Tibial nerve (tissue), 4 donors: ENCODE measurements at regions not wholly inside any gene's neighbourhood (a gene's known extent, or its start where the extent isn't known, plus 50 kb on each side); places are given as distances from the start of the nearest gene placed in this dataset.

Experiments used
- DNase-seq, 2 donors: peaks; one replicate each; pipeline ENCODE4 v3.0.0-alpha.2; 2019; ENCODE audit warnings: low spot score in 2 of 2
- H3K27ac ChIP-seq, 4 donors: fragments of 200-600 bp; sonication (generic) in 3 of 4; one replicate each; pipeline ENCODE4 v1.5.1; 2017 to 2019; ENCODE audit warnings: mild to moderate bottlenecking in 1 of 4
- H3K27me3 ChIP-seq, 2 donors: fragments of 200-600 bp; sonication (generic) in 1 of 2; one replicate each; pipeline versions ENCODE4 v1.5.1 to v1.6.0; 2017 to 2019
- H3K36me3 ChIP-seq, 3 donors: fragments of 200-600 bp; sonication (generic); one replicate each; pipeline ENCODE4 v1.5.1; 2018 to 2019
- H3K4me1 ChIP-seq, 4 donors: fragments of 200-600 bp; sonication (generic) in 3 of 4; one replicate each; pipeline ENCODE4 v1.5.1; 2017 to 2019
- H3K4me3 ChIP-seq, 4 donors: fragments of 200-600 bp; sonication (generic) in 3 of 4; one replicate each; pipeline ENCODE4 v1.5.1; 2017 to 2019; ENCODE audit warnings: mild to moderate bottlenecking in 1 of 4, moderate library complexity in 1 of 4
- H3K9me3 ChIP-seq, 4 donors: fragments of 200-600 bp; sonication (generic) in 3 of 4; one replicate each; pipeline ENCODE4 v1.5.1; 2017 to 2019
- CTCF ChIP-seq, 5 experiments: fragments of 200-600 bp in 3 of 5; fragments of 450-650 bp in 2 of 5; sonication (generic) in 3 of 5; IDR thresholded peaks; one replicate each; pipeline ENCODE4 v1.5.1; 2016 to 2019; ENCODE audit warnings: antibody characterized with exemption in 5 of 5, mild to moderate bottlenecking in 3 of 5, moderate library complexity in 2 of 5
- EP300 ChIP-seq, 2 donors: sonication (generic); formaldehyde crosslinking; IDR thresholded peaks; one replicate each; pipeline ENCODE4 v1.6.1; 2017; ENCODE audit warnings: antibody characterized with exemption in 2 of 2, mild to moderate bottlenecking in 1 of 2
- POLR2A ChIP-seq, 2 donors: fragments of 450-650 bp; IDR thresholded peaks; one replicate each; pipeline ENCODE4 v1.6.1; 2017; ENCODE audit warnings: antibody characterized with exemption in 2 of 2, mild to moderate bottlenecking in 2 of 2, moderate library complexity in 2 of 2
- WGBS, 2 donors: methylation state at CpG; one replicate each; pipeline ENCODE4 v1.1.5; 2018; 5-methylcytosine and 5-hydroxymethylcytosine counted together

DNA sequence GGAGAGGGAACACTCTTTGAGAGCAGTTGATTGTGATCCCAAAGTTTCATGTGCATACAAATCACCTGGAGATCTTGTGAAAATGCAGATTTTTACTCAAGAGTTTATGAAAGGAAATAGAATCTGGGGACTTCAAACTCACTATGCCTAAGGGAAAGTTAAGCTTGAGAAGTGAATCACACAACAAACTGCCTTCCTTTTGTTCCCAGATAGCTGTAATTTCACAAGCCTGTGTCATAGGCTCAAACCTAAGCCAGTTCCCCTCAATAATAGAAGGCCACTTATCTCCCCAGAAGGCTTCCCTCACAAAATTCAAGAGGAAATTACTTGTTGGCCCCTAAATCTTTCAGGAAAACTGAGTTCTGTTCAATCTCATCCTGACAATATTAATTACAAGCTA, 132.8 kb upstream of the MAGEB16 start:
- no peaks in the 10 kb centered on the region for H3K9me3 ChIP-seq
- no peak overlapping the region for H3K4me3 ChIP-seq
- TF ChIP-seq EP300 (IDR thresholded peaks at IDR 0.05) (no peak), CTCF (IDR thresholded peaks at IDR 0.05) (no peak), POLR2A (IDR thresholded peaks at IDR 0.05) (no peak)
- DNase-seq: no peak
- H3K4me1 ChIP-seq: no peaks in the 10 kb centered on the region
- H3K27me3 ChIP-seq: no peaks in the 10 kb centered on the region
- no peaks in the 10 kb centered on the region for H3K36me3 ChIP-seq
- H3K27ac ChIP-seq: no peak overlapping the region

- H3K9me3 ChIP-seq: no peaks in the 10 kb centered on the region
- H3K27me3 ChIP-seq: no peaks in the 10 kb centered on the region
- H3K4me3 ChIP-seq: no peak overlapping the region
- no peaks in the 10 kb centered on the region for H3K4me1 ChIP-seq
- no peak for TF ChIP-seq CTCF (IDR thresholded peaks at IDR 0.05)
- TF ChIP-seq EP300 (IDR thresholded peaks at IDR 0.05): no peak
- TF ChIP-seq POLR2A (IDR thresholded peaks at IDR 0.05): no peak
- H3K27ac ChIP-seq: no peak overlapping the region
- no peaks in the 10 kb centered on the region for H3K36me3 ChIP-seq
- 88 to 95% methylated on average over 5 of the region's 5 CpGs for WGBS, 2 donors
- no peak for DNase-seq
Measured at GRCh38 chrX:35670889-35671288, 127.3 kb upstream of the MAGEB16 start.

- no peak overlapping the region for H3K4me3 ChIP-seq
- DNase-seq: no peak
- no peak overlapping the region for H3K27ac ChIP-seq
- no peaks in the 10 kb centered on the region for H3K27me3 ChIP-seq
- no peaks in the 10 kb centered on the region for H3K9me3 ChIP-seq
- no peaks in the 10 kb centered on the region for H3K4me1 ChIP-seq
- H3K36me3 ChIP-seq: no peaks in the 10 kb centered on the region
- 43 to 54% methylated on average over 2 of the region's 2 CpGs for WGBS, 2 donors
- TF ChIP-seq CTCF (IDR thresholded peaks at IDR 0.05) (no peak), POLR2A (IDR thresholded peaks at IDR 0.05) (no peak), EP300 (IDR thresholded peaks at IDR 0.05) (no peak)
Measured at GRCh38 chrX:35675151-35675550, 123.0 kb upstream of the MAGEB16 start.

- TF ChIP-seq EP300 (IDR thresholded peaks at IDR 0.05) (no peak), POLR2A (IDR thresholded peaks at IDR 0.05) (no peak), CTCF (IDR thresholded peaks at IDR 0.05) (no peak)
- no peak overlapping the region for H3K27ac ChIP-seq
Measured at GRCh38 chrX:35680940-35681346, 117.2 kb upstream of the MAGEB16 start.

DNA sequence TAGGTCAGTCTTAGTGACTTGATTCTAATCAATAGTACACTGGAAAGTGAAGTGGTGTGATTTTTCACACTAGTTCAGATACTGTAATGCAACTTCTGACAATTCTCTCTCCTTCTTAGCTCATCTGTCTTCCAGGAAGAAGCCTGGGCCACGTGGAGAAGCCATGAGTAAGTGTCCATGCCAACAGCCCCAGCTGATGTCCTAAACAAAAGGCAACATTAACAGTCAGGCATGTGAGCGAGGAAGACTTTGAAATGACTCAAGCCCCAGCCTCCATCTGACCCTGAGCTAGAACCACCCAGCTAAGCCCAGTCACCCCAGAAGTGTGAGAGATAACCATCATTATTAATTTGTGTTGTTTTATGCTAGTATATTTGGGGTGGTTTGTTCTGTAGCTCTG, 115.7 kb upstream of the MAGEB16 start:
- H3K27me3 ChIP-seq: no peaks in the 10 kb centered on the region
- no peak for TF ChIP-seq EP300 (IDR thresholded peaks at IDR 0.05)
- no peak for TF ChIP-seq POLR2A (IDR thresholded peaks at IDR 0.05)
- no peak for TF ChIP-seq CTCF (IDR thresholded peaks at IDR 0.05)
- H3K9me3 ChIP-seq: no peaks in the 10 kb centered on the region
- no peak overlapping the region for H3K4me3 ChIP-seq
- 38 to 41% methylated on average over 2 of the region's 2 CpGs for WGBS, 2 donors
- no peaks in the 10 kb centered on the region for H3K36me3 ChIP-seq
- no peaks in the 10 kb centered on the region for H3K4me1 ChIP-seq
- DNase-seq: no peak
- no peak overlapping the region for H3K27ac ChIP-seq

More at GRCh38 chrX:35680940-35681346, 117.2 kb upstream of the MAGEB16 start:
- Histone ChIP-seq H3K9me3 (no peaks in the 10 kb centered on the region), H3K27me3 (no peaks in the 10 kb centered on the region), H3K4me3 (no peak overlapping the region), H3K36me3 (no peaks in the 10 kb centered on the region), H3K4me1 (no peaks in the 10 kb centered on the region)
- DNase-seq: no peak
- 80 to 97% methylated on average over 3 of the region's 3 CpGs for WGBS, 2 donors
